ENCODE measurements at regions not wholly inside any gene's neighbourhood (a gene's known extent, or its start where the extent isn't known, plus 50 kb on each side); places are given as distances from the start of the nearest gene placed in this dataset.

GRCh38 chr6:166001359-166001758 lies 166.3 kb downstream of the TBXT start:
- no peak for ATAC-seq
- H2AFZ ChIP-seq (ENCODE audit: low read length), result no peak overlapping the region
- no peaks in the 10 kb centered on the region for H3K79me2 ChIP-seq (ENCODE audit: insufficient read depth, low read length)
- POLR2A ChIA-PET, result no interaction called here
- no peak for TF ChIP-seq ZNF772 (CRISPR knock-in tag; IDR thresholded peaks at IDR 0.05)
- no peak for TF ChIP-seq ZKSCAN5 (CRISPR knock-in tag; IDR thresholded peaks at IDR 0.05)
- no peak for TF ChIP-seq ZNF589 (CRISPR knock-in tag; conservative IDR thresholded peaks at IDR 0.05)
- no peak for TF ChIP-seq CCAR2 (optimal IDR thresholded peaks at IDR 0.05; ENCODE audit: low read depth, low read length)
- TF ChIP-seq PRPF4 (IDR thresholded peaks at IDR 0.05; ENCODE audit: low read depth, low read length, poor library complexity, severe bottlenecking), result no peak
- no peak for TF ChIP-seq MBNL3 (CRISPR knock-in tag; conservative IDR thresholded peaks at IDR 0.05)
- TF ChIP-seq ZNF280B (CRISPR knock-in tag; IDR thresholded peaks at IDR 0.05; ENCODE audit: borderline replicate concordance), result no peak
- no peak for TF ChIP-seq NCOA1 (CRISPR knock-in tag; IDR thresholded peaks at IDR 0.05)
- TF ChIP-seq KLF16 (CRISPR knock-in tag; IDR thresholded peaks at IDR 0.05), result no peak
- TF ChIP-seq ZMYM2 (CRISPR knock-in tag; IDR thresholded peaks at IDR 0.05), result no peak
- TF ChIP-seq HMGXB3 (CRISPR knock-in tag; IDR thresholded peaks at IDR 0.05; ENCODE audit: borderline replicate concordance), result no peak
- TF ChIP-seq TAF15 (IDR thresholded peaks at IDR 0.05; ENCODE audit: low read depth, low read length, poor library complexity, severe bottlenecking), result no peak
- FAIRE-seq, result no peak
- no peaks in the 10 kb centered on the region for H3K36me3 ChIP-seq (replicated peaks in 1 of 2; ENCODE audit: control insufficient read depth in 1 of 2, insufficient read depth in 2 of 2, low read length in 2 of 2)
- DNase-seq (ENCODE audit: low spot score), result no peak
- H3K4me2 ChIP-seq (ENCODE audit: low read depth, low read length), result no peak overlapping the region
- in situ Hi-C loops (cut with HindIII; ENCODE audit: extremely low pct_ligation_motif_present, low pct_unique_long_range_greater_than_20kb), result no loop called here
- intact Hi-C loops (cut with micrococcal nuclease; ENCODE audit: unreplicated experiment), result no loop called here
- peaks cover 6 to 52% of the 10 kb centered on the region in 2 experiments; a peak in 3 of 5 replicates for H3K27me3 ChIP-seq (ENCODE audit: control insufficient read depth in 1 of 2, insufficient read depth in 2 of 2, low read length in 2 of 2)
- no peaks in the 10 kb centered on the region for H3K9me3 ChIP-seq (ENCODE audit: low read length)
- no TSS peak for BruUV-seq (replicated peaks)
- H3K27ac ChIP-seq (ENCODE audit: extremely low read length, insufficient read depth, low read length), result no peak overlapping the region
- no peak overlapping the region for H3K9ac ChIP-seq (ENCODE audit: insufficient read depth, low read depth, low read length)
- no peak overlapping the region for H3K4me3 ChIP-seq (replicated peaks in 1 of 3; ENCODE audit: insufficient read depth in 1 of 3, low read depth in 2 of 3, low read length in 3 of 3)
- no peaks in the 10 kb centered on the region for H3K4me1 ChIP-seq (ENCODE audit: insufficient read depth, low read length)
- CTCF ChIA-PET (ENCODE audit: low intra/inter-chr PET ratio, low total read pairs), result no interaction called here
- no peaks in the 10 kb centered on the region for H4K20me1 ChIP-seq (ENCODE audit: insufficient read depth, low read length)
- under 1% methylated on average over 9 of the region's 9 CpGs for WGBS (ENCODE audit: low lambda C conversion rate)
